B cell (primary cell): ENCODE measurements at regions not wholly inside any gene's neighbourhood (a gene's known extent, or its start where the extent isn't known, plus 50 kb on each side); places are given as distances from the start of the nearest gene placed in this dataset.

Source experiments
- ATAC-seq: fragments of 200-7000 bp; cut with Tn5 transposase; one replicate; pipeline ENCODE4 v1.10.0; 2021; ENCODE audit warnings: low read depth, mild to moderate bottlenecking, moderate number of reproducible peaks, moderate library complexity
- CTCF ChIA-PET: fragments of 350-600 bp; sonication (Branson Sonifier 250); formaldehyde crosslinking; loops from one replicate; lab custom pipeline; 2021; ENCODE audit warnings: antibody characterized with exemption, inconsistent platforms; lab: Charles Lee
- POLR2A ChIA-PET: fragments of 350-600 bp; sonication (Branson Sonifier 250); formaldehyde crosslinking; loops from one replicate; lab custom pipeline; 2021; ENCODE audit warnings: antibody characterized with exemption; lab: Charles Lee
- DNase-seq: peaks from one replicate; pipeline ENCODE4 v3.0.0; 2013
- H2AFZ ChIP-seq: 2 replicates; pipeline ENCODE4 v1.6.1; 2012; ENCODE audit warnings: mild to moderate bottlenecking, low read depth, low read length; ENCODE audit not compliant: insufficient read depth, poor library complexity, severe bottlenecking
- H3K27ac ChIP-seq, 2 donors: 1 replicate in 1 of 2; 2 replicates in 1 of 2; pipeline ENCODE4 v1.5.1; 2012 to 2013; ENCODE audit warnings: low read length in 2 of 2, mild to moderate bottlenecking in 2 of 2, moderate library complexity in 1 of 2
- H3K27me3 ChIP-seq, 4 experiments: fragments of 200-600 bp in 1 of 4; sonication (generic) in 1 of 4; replicated peaks in 1 of 4; 1 replicate in 2 of 4; 2 replicates in 2 of 4; pipeline versions ENCODE4 v1.6.1 to v1.7.0; 2013 to 2016; ENCODE audit warnings: low read length in 3 of 4, mild to moderate bottlenecking in 2 of 4, mixed read lengths in 1 of 4, moderate library complexity in 1 of 4; ENCODE audit not compliant: insufficient read depth in 4 of 4, control insufficient read depth in 3 of 4; ENCODE audit errors: control extremely low read depth in 1 of 4
- H3K36me3 ChIP-seq, 2 experiments: replicated peaks in 1 of 2; 1 replicate in 1 of 2; 2 replicates in 1 of 2; pipeline versions ENCODE4 v1.6.1 to v1.7.1; 2013; ENCODE audit warnings: low read length in 1 of 2; ENCODE audit not compliant: insufficient read depth in 2 of 2, control insufficient read depth in 1 of 2; ENCODE audit errors: control extremely low read depth in 1 of 2, extremely low read depth in 1 of 2
- H3K4me1 ChIP-seq, 2 donors: fragments of 200-600 bp in 1 of 2; sonication (generic) in 1 of 2; 1 replicate in 1 of 2; 2 replicates in 1 of 2; pipeline versions ENCODE4 v1.5.1 to v1.6.1; 2013 to 2017; ENCODE audit warnings: low read length in 2 of 2; ENCODE audit not compliant: control insufficient read depth in 2 of 2, insufficient read depth in 2 of 2
- H3K4me2 ChIP-seq: replicated peaks from 2 replicates; pipeline ENCODE3; 2012; ENCODE audit warnings: mild to moderate bottlenecking, low read depth, low read length; ENCODE audit not compliant: poor library complexity, severe bottlenecking
- H3K4me3 ChIP-seq, 5 experiments: fragments of 200-600 bp in 1 of 5; sonication (generic) in 1 of 5; 1 replicate in 3 of 5; 2 replicates in 2 of 5; pipeline versions ENCODE4 v1.5.1 to v1.7.0; 2011 to 2016; ENCODE audit warnings: low read length in 4 of 5, mild to moderate bottlenecking in 4 of 5, low read depth in 2 of 5, control low read depth in 1 of 5, moderate library complexity in 1 of 5; ENCODE audit not compliant: insufficient read depth in 1 of 5; ENCODE audit errors: control extremely low read depth in 1 of 5, extremely low read depth in 1 of 5
- H3K79me2 ChIP-seq: fragments of 200-600 bp; sonication (generic); one replicate; pipeline ENCODE4 v1.6.0; 2016; ENCODE audit warnings: low read length; ENCODE audit not compliant: control insufficient read depth, insufficient read depth
- H3K9ac ChIP-seq: fragments of 200-600 bp; sonication (generic); 2 replicates; pipeline ENCODE4 v1.6.1; 2017; ENCODE audit warnings: mild to moderate bottlenecking, low read length, moderate library complexity
- H3K9me3 ChIP-seq, 3 donors: one replicate each; pipeline versions ENCODE4 v1.6.1 to v1.7.1; 2013; ENCODE audit warnings: low read length in 2 of 3; ENCODE audit not compliant: control insufficient read depth in 2 of 3, insufficient read depth in 1 of 3; ENCODE audit errors: control extremely low read depth in 1 of 3
- H4K20me1 ChIP-seq: 2 replicates; pipeline ENCODE4 v1.6.0; 2012; ENCODE audit warnings: mild to moderate bottlenecking, low read length; ENCODE audit not compliant: insufficient read depth, control insufficient read depth, poor library complexity, severe bottlenecking
- H3K27ac Mint-ChIP-seq: one replicate; pipeline ENCODE4 v1.8.0; 2021; ENCODE audit warnings: mixed read lengths
- H3K27me3 Mint-ChIP-seq: one replicate; pipeline ENCODE4 v1.8.0; 2021; ENCODE audit warnings: mixed read lengths
- H3K4me1 Mint-ChIP-seq: one replicate; pipeline ENCODE4 v1.8.0; 2021; ENCODE audit warnings: mixed read lengths
- H3K4me3 Mint-ChIP-seq: one replicate; pipeline ENCODE4 v1.8.0; 2021; ENCODE audit warnings: mixed read lengths
- H3K9me3 Mint-ChIP-seq: one replicate; pipeline ENCODE4 v1.8.0; 2022; ENCODE audit warnings: mixed read lengths; ENCODE audit not compliant: insufficient read depth
- CTCF ChIP-seq: fragments of 200-600 bp; IDR thresholded peaks from one replicate; pipeline ENCODE4 v1.8.0; 2022; ENCODE audit warnings: antibody characterized with exemption, mild to moderate bottlenecking
- EZH2 ChIP-seq: IDR thresholded peaks from 2 replicates; pipeline ENCODE4 v1.6.1; 2012; ENCODE audit warnings: borderline replicate concordance, low read depth, mild to moderate bottlenecking, moderate library complexity, low read length; ENCODE audit not compliant: insufficient read depth, poor library complexity, severe bottlenecking
- WGBS: methylation state at CpG from one replicate; pipeline ENCODE4 v1.1.5; 2013; ENCODE audit warnings: missing lambda C conversion rate; ENCODE audit not compliant: insufficient coverage; 5-methylcytosine and 5-hydroxymethylcytosine counted together
- intact Hi-C: fragments of 100-400 bp; cut with micrococcal nuclease; formaldehyde crosslinking; loops from one replicate; pipeline ENCODE4 v1.10.0; 2022

GRCh38 chr12:14156606-14157005 lies 175.2 kb upstream of the GRIN2B start:
- no peak for ATAC-seq
- Mint-ChIP-seq H3K27me3 (no peaks in the 10 kb centered on the region), H3K4me1 (peaks cover 64% of the 10 kb centered on the region), H3K4me3 (peak overlapping the region; percentile 29), H3K27ac (peak overlapping the region; percentile 90), H3K9me3 (no peaks in the 10 kb centered on the region)
- H4K20me1 ChIP-seq, result no peaks in the 10 kb centered on the region
- H3K27ac ChIP-seq, result peak overlapping the region; percentile 85 to 88
- TF ChIP-seq EZH2 (no peak), CTCF (no peak)
- H3K79me2 ChIP-seq, result no peaks in the 10 kb centered on the region
- peak overlapping the region; percentile 52 for H3K4me2 ChIP-seq
- H3K9ac ChIP-seq, result peak overlapping the region; percentile 6
- no peak for DNase-seq
- H3K36me3 ChIP-seq, result no peaks in the 10 kb centered on the region
- CTCF ChIA-PET, result interaction anchor here (1.1 to 4.9 kb wide), 8 partner anchors 10 to 292 kb away, joined by 3 to 46 read pairs (median 9); no protein-coding TSS in a partner anchor
- H3K4me1 ChIP-seq, result peaks cover 63% of the 10 kb centered on the region in 2 donors
- H2AFZ ChIP-seq, result no peak overlapping the region
- no peak overlapping the region for H3K4me3 ChIP-seq
- 100% methylated on average over 1 of the region's 2 CpGs for WGBS
- POLR2A ChIA-PET, result interaction anchor here (0.7 to 1.2 kb wide), 5 partner anchors 9 to 527 kb away, joined by 3 to 9 read pairs (median 5); partner anchors contain the start of gene ATF7IP
- peaks cover 0 to 5% (median 2%) of the 10 kb centered on the region in 3 donors for H3K9me3 ChIP-seq
- no peaks in the 10 kb centered on the region for H3K27me3 ChIP-seq
- intact Hi-C loops, result loop anchor here (1.0 to 10.0 kb wide), 7 partner anchors 11 to 1352 kb away; partner anchors contain the start of gene ARHGDIB

GRCh38 chr12:14157088-14157747 lies 175.8 kb upstream of the GRIN2B start:
- POLR2A ChIA-PET, result interaction anchor here (0.7 to 1.2 kb wide), 5 partner anchors 9 to 527 kb away, joined by 3 to 9 read pairs (median 5); partner anchors contain the start of gene ATF7IP

More at GRCh38 chr12:14157088-14157747, 175.8 kb upstream of the GRIN2B start:
- Mint-ChIP-seq H3K4me3 (peak overlapping the region; percentile 29), H3K9me3 (no peaks in the 10 kb centered on the region), H3K27ac (peak overlapping the region; percentile 90), H3K27me3 (no peaks in the 10 kb centered on the region), H3K4me1 (peaks cover 64% of the 10 kb centered on the region)
- CTCF ChIA-PET, result interaction anchor here (1.1 to 4.9 kb wide), 8 partner anchors 10 to 293 kb away, joined by 3 to 46 read pairs (median 9); no protein-coding TSS in a partner anchor
- H3K4me2 ChIP-seq, result peak overlapping the region; percentile 52
- H3K27me3 ChIP-seq, result no peaks in the 10 kb centered on the region
- H3K79me2 ChIP-seq, result no peaks in the 10 kb centered on the region
- no peak for TF ChIP-seq EZH2
- TF ChIP-seq CTCF, result no peak
- intact Hi-C loops, result loop anchor here (1.0 to 10.0 kb wide), 7 partner anchors 10 to 1352 kb away; partner anchors contain the start of gene ARHGDIB
- H3K4me3 ChIP-seq, result peak overlapping the region in 1 of 5 experiments; percentile 8
- 0% methylated on average over 1 of the region's 3 CpGs for WGBS
- H3K36me3 ChIP-seq, result no peaks in the 10 kb centered on the region
- H2AFZ ChIP-seq, result peak overlapping the region; percentile 8
- DNase-seq, result peak; percentile 90
- peaks cover 63% of the 10 kb centered on the region in 2 donors for H3K4me1 ChIP-seq
- H3K9me3 ChIP-seq, result peaks cover 0 to 5% (median 2%) of the 10 kb centered on the region in 3 donors
- ATAC-seq, result peak; percentile 91
- H3K27ac ChIP-seq, result peak overlapping the region; percentile 85 to 88
- H4K20me1 ChIP-seq, result no peaks in the 10 kb centered on the region
- H3K9ac ChIP-seq, result peak overlapping the region; percentile 6
